H1 (cell line): ENCODE measurements at regions not wholly inside any gene's neighbourhood (a gene's known extent, or its start where the extent isn't known, plus 50 kb on each side); places are given as distances from the start of the nearest gene placed in this dataset.
"Not testable (repeated sequence)": the region's sequence is repeated elsewhere in the genome, so short reads cannot be mapped to it uniquely, and the experiment has no call there.

Experiments
- CTCF ChIA-PET: fragments of 300-600 bp; sonication (Branson Sonifier 250); formaldehyde crosslinking; loops from one replicate; lab custom pipeline; 2021; ENCODE audit not compliant: partially characterized antibody; lab: Charles Lee
- POLR2A ChIA-PET: fragments of 300-600 bp; sonication (Branson Sonifier 250); formaldehyde crosslinking; loops from one replicate; lab custom pipeline; 2021; ENCODE audit warnings: inconsistent platforms; ENCODE audit not compliant: partially characterized antibody; lab: Charles Lee
- DNase-seq, 2 experiments: peaks; one replicate each; pipeline versions ENCODE4 v3.0.0 to v3.0.0-alpha.2; 2010 to 2022; ENCODE audit warnings: low spot score in 2 of 2, low read depth in 1 of 2, mixed read lengths in 1 of 2
- FAIRE-seq: peaks from 2 replicates; lab custom pipeline; 2011; peaks lifted over from hg19 to GRCh38; lab: Jason Lieb, UNC
- H2AFZ ChIP-seq: 2 replicates; pipeline ENCODE4 v1.8.1; 2012; ENCODE audit warnings: low read length, inconsistent platforms
- H2AK5ac ChIP-seq: 2 replicates; pipeline ENCODE4 v1.6.1; 2013; ENCODE audit warnings: low read depth, low read length
- H2BK120ac ChIP-seq: replicated peaks from 2 replicates; pipeline ENCODE3; 2013; ENCODE audit warnings: low read depth, low read length, inconsistent platforms
- H2BK12ac ChIP-seq: 2 replicates; pipeline ENCODE4 v1.6.1; 2013; ENCODE audit warnings: low read depth, low read length
- H2BK15ac ChIP-seq: 2 replicates; pipeline ENCODE4 v1.6.1; 2013; ENCODE audit warnings: low read length
- H2BK20ac ChIP-seq: 2 replicates; pipeline ENCODE4 v1.6.1; 2013; ENCODE audit warnings: low read length
- H2BK5ac ChIP-seq: 2 replicates; pipeline ENCODE4 v1.6.1; 2013; ENCODE audit warnings: low read depth, low read length
- H3K14ac ChIP-seq: 2 replicates; pipeline ENCODE4 v1.6.1; 2013; ENCODE audit warnings: inconsistent platforms; ENCODE audit not compliant: insufficient read length
- H3K18ac ChIP-seq: 2 replicates; pipeline ENCODE4 v1.6.1; 2013; ENCODE audit warnings: low read length; ENCODE audit errors: extremely low read depth
- H3K23ac ChIP-seq: 2 replicates; pipeline ENCODE4 v1.6.1; 2013; ENCODE audit warnings: inconsistent platforms; ENCODE audit not compliant: insufficient read length
- H3K23me2 ChIP-seq: 2 replicates; pipeline ENCODE4 v1.6.1; 2013; ENCODE audit warnings: low read depth, low read length
- H3K27ac ChIP-seq: 2 replicates; pipeline ENCODE4 v1.6.1; 2011; ENCODE audit warnings: low read depth, low read length, inconsistent platforms
- H3K27me3 ChIP-seq, 4 experiments: replicated peaks in 1 of 4; 1 replicate in 1 of 4; 2 replicates in 3 of 4; pipeline versions ENCODE4 v1.6.1 to v1.8.1; 2011 to 2013; ENCODE audit warnings: low read length in 3 of 4, mild to moderate bottlenecking in 3 of 4, inconsistent platforms in 2 of 4, mixed read lengths in 2 of 4, moderate library complexity in 1 of 4; ENCODE audit not compliant: control insufficient read depth in 3 of 4, insufficient read depth in 3 of 4; ENCODE audit errors: extremely low read depth in 1 of 4
- H3K36me3 ChIP-seq, 4 experiments: 2 replicates each; pipeline versions ENCODE4 v1.6.1 to v1.8.1; 2011 to 2013; ENCODE audit warnings: mild to moderate bottlenecking in 4 of 4, low read length in 3 of 4, moderate library complexity in 2 of 4, control low read depth in 1 of 4, inconsistent platforms in 1 of 4; ENCODE audit not compliant: insufficient read depth in 4 of 4, control insufficient read depth in 2 of 4
- H3K4ac ChIP-seq: replicated peaks from 2 replicates; pipeline ENCODE3; 2013; ENCODE audit warnings: low read length, low read depth, mixed read lengths, inconsistent platforms; ENCODE audit not compliant: insufficient read length
- H3K4me1 ChIP-seq, 4 experiments: replicated peaks in 1 of 4; 1 replicate in 1 of 4; 2 replicates in 3 of 4; pipeline versions ENCODE4 v1.6.1 to v1.8.1; 2011 to 2013; ENCODE audit warnings: low read length in 3 of 4, inconsistent platforms in 2 of 4, mixed read lengths in 1 of 4; ENCODE audit not compliant: insufficient read depth in 4 of 4, control insufficient read depth in 3 of 4
- H3K4me2 ChIP-seq, 2 experiments: 2 replicates each; pipeline versions ENCODE4 v1.6.1 to v1.8.1; 2011 to 2013; ENCODE audit warnings: low read depth in 2 of 2, low read length in 2 of 2, control low read depth in 1 of 2, inconsistent platforms in 1 of 2, mild to moderate bottlenecking in 1 of 2; ENCODE audit not compliant: insufficient read depth in 1 of 2
- H3K4me3 ChIP-seq, 4 experiments: fragments of 200-600, 300-600 bp in 1 of 4; sonication (generic), shearing (Covaris generic), sonication (Bioruptor Twin) in 1 of 4; 2 replicates each; pipeline versions ENCODE4 v1.5.1 to v1.8.1; 2011 to 2016; ENCODE audit warnings: low read length in 4 of 4, low read depth in 3 of 4, control low read depth in 2 of 4, inconsistent platforms in 2 of 4, mild to moderate bottlenecking in 2 of 4, mixed read lengths in 1 of 4, moderate library complexity in 1 of 4; ENCODE audit not compliant: insufficient read depth in 2 of 4; ENCODE audit errors: extremely low read depth in 1 of 4
- H3K56ac ChIP-seq: replicated peaks from 2 replicates; pipeline ENCODE3; 2013; ENCODE audit warnings: low read depth, mild to moderate bottlenecking, mixed read lengths, low read length, inconsistent platforms; ENCODE audit not compliant: insufficient read length
- H3K79me1 ChIP-seq: 2 replicates; pipeline ENCODE4 v1.6.1; 2013; ENCODE audit warnings: low read depth, low read length, control low read depth
- H3K79me2 ChIP-seq, 2 experiments: 2 replicates each; pipeline versions ENCODE4 v1.6.1 to v1.8.1; 2012 to 2013; ENCODE audit warnings: low read length in 2 of 2, mild to moderate bottlenecking in 2 of 2, inconsistent platforms in 1 of 2; ENCODE audit not compliant: insufficient read depth in 2 of 2, control insufficient read depth in 1 of 2
- H3K9ac ChIP-seq, 4 experiments: replicated peaks in 1 of 4; 1 replicate in 1 of 4; 2 replicates in 3 of 4; pipeline versions ENCODE4 v1.6.1 to v1.8.1; 2011 to 2013; ENCODE audit warnings: low read depth in 3 of 4, low read length in 3 of 4, control low read depth in 2 of 4, mild to moderate bottlenecking in 2 of 4, moderate library complexity in 2 of 4, inconsistent platforms in 1 of 4; ENCODE audit errors: extremely low read depth in 1 of 4
- H3K9me3 ChIP-seq, 2 experiments: 2 replicates each; pipeline versions ENCODE4 v1.6.1 to v1.8.1; 2012 to 2013; ENCODE audit warnings: mild to moderate bottlenecking in 2 of 2, moderate library complexity in 2 of 2, control low read depth in 1 of 2, inconsistent platforms in 1 of 2, low read depth in 1 of 2, low read length in 1 of 2, mixed read lengths in 1 of 2; ENCODE audit not compliant: insufficient read depth in 2 of 2
- H4K20me1 ChIP-seq, 2 experiments: replicated peaks in 1 of 2; 2 replicates each; pipeline versions ENCODE3 to v1.8.1; 2011 to 2013; ENCODE audit warnings: inconsistent platforms in 2 of 2, low read length in 2 of 2, mild to moderate bottlenecking in 1 of 2; ENCODE audit not compliant: insufficient read depth in 2 of 2, control insufficient read depth in 1 of 2
- H4K5ac ChIP-seq: 2 replicates; pipeline ENCODE4 v1.6.1; 2013; ENCODE audit warnings: low read length, low read depth, mixed read lengths, inconsistent platforms; ENCODE audit not compliant: insufficient read length
- H4K8ac ChIP-seq: 2 replicates; pipeline ENCODE4 v1.8.0; 2013; ENCODE audit warnings: mild to moderate bottlenecking, moderate library complexity, low read length, inconsistent platforms; ENCODE audit not compliant: insufficient read depth; ENCODE audit errors: extremely low read depth
- H4K91ac ChIP-seq: replicated peaks from 2 replicates; pipeline ENCODE3; 2013; ENCODE audit warnings: low read length, mixed read lengths, inconsistent platforms; ENCODE audit not compliant: insufficient read length
- WGBS, 2 experiments: shearing (Covaris generic) in 1 of 2; methylation state at CpG; one replicate each; pipeline versions ENCODE4 v1.1.6 to v1.1.7; 2013 to 2015; ENCODE audit warnings: low lambda C conversion rate in 2 of 2, mixed read lengths in 2 of 2, inconsistent platforms in 1 of 2, low coverage in 1 of 2, missing lambda C conversion rate in 1 of 2; ENCODE audit not compliant: insufficient replicate concordance in 2 of 2, insufficient coverage in 1 of 2, insufficient read length in 1 of 2; ENCODE audit errors: extremely low coverage in 1 of 2, missing lambda C conversion rate in 1 of 2; 5-methylcytosine and 5-hydroxymethylcytosine counted together

GRCh38 chr7:153969016-153969415 is 83.2 kb upstream of the DPP6 start:
- H3K56ac ChIP-seq, H3K9me3 ChIP-seq, CTCF ChIA-PET, H4K20me1 ChIP-seq, H3K23ac ChIP-seq, DNase-seq, H3K4me2 ChIP-seq, H3K18ac ChIP-seq, H3K79me2 ChIP-seq, H2AK5ac ChIP-seq, H3K4me1 ChIP-seq, H3K9ac ChIP-seq, H4K91ac ChIP-seq, H2BK5ac ChIP-seq, H2BK12ac ChIP-seq, H2BK20ac ChIP-seq, H4K8ac ChIP-seq, H4K5ac ChIP-seq, H2BK120ac ChIP-seq, H2BK15ac ChIP-seq, H3K4me3 ChIP-seq, H2AFZ ChIP-seq, H3K79me1 ChIP-seq, H3K27me3 ChIP-seq, H3K36me3 ChIP-seq, H3K27ac ChIP-seq, H3K4ac ChIP-seq, H3K23me2 ChIP-seq, POLR2A ChIA-PET, H3K14ac ChIP-seq: not testable (repeated sequence)
- peak; percentile 45 for FAIRE-seq
- WGBS, 2 experiments: 96% methylated on average over 2 of the region's 4 CpGs; no CpG with 5 or more reads in 1 of the 2 experiments

GRCh38 chr7:153974603-153975002 is 77.6 kb upstream of the DPP6 start:
- H2AFZ ChIP-seq, H3K18ac ChIP-seq, H4K5ac ChIP-seq, H3K27ac ChIP-seq, H3K9ac ChIP-seq, H3K9me3 ChIP-seq, DNase-seq, H2BK15ac ChIP-seq, H3K79me2 ChIP-seq, H3K27me3 ChIP-seq, CTCF ChIA-PET, H3K14ac ChIP-seq, H4K20me1 ChIP-seq, H2BK120ac ChIP-seq, POLR2A ChIA-PET, H2BK12ac ChIP-seq, H3K4ac ChIP-seq, H4K91ac ChIP-seq, H3K23me2 ChIP-seq, H3K4me1 ChIP-seq, H4K8ac ChIP-seq, H3K36me3 ChIP-seq, H3K79me1 ChIP-seq, H2BK20ac ChIP-seq, H3K23ac ChIP-seq, H3K56ac ChIP-seq, H2AK5ac ChIP-seq, H2BK5ac ChIP-seq, H3K4me2 ChIP-seq, H3K4me3 ChIP-seq: not testable (repeated sequence)
- WGBS, 2 experiments: 90% methylated on average over 6 of the region's 6 CpGs; no CpG with 5 or more reads in 1 of the 2 experiments
- peak; percentile 13 for FAIRE-seq
